Lower lobe of right lung (tissue), 2 donors: ENCODE measurements at regions not wholly inside any gene's neighbourhood (a gene's known extent, or its start where the extent isn't known, plus 50 kb on each side); places are given as distances from the start of the nearest gene placed in this dataset.

Experiments
- ATAC-seq, 2 donors: fragments of 200-7000 bp; cut with Tn5 transposase; one replicate each; pipeline ENCODE4 v1.9.1; 2020 to 2022; ENCODE audit warnings: mild to moderate bottlenecking in 2 of 2, moderate library complexity in 2 of 2
- DNase-seq: peaks from one replicate; pipeline ENCODE4 v3.0.0-alpha.2; 2020
- H3K27ac ChIP-seq: fragments of 200-600 bp; one replicate; pipeline ENCODE4 v1.8.0; 2022
- H3K27me3 ChIP-seq: fragments of 200-600 bp; one replicate; pipeline ENCODE4 v1.8.0; 2022; ENCODE audit warnings: low read depth
- H3K36me3 ChIP-seq: fragments of 200-600 bp; one replicate; pipeline ENCODE4 v1.8.0; 2022; ENCODE audit warnings: mild to moderate bottlenecking
- H3K4me1 ChIP-seq: fragments of 200-600 bp; one replicate; pipeline ENCODE4 v1.8.0; 2022
- H3K4me3 ChIP-seq: fragments of 200-600 bp; one replicate; pipeline ENCODE4 v1.8.0; 2022; ENCODE audit warnings: mild to moderate bottlenecking
- H3K9me3 ChIP-seq: fragments of 200-600 bp; one replicate; pipeline ENCODE4 v1.8.0; 2022
- CTCF ChIP-seq: fragments of 200-600 bp; IDR thresholded peaks from one replicate; pipeline ENCODE4 v1.8.0; 2022; ENCODE audit warnings: antibody characterized with exemption, mild to moderate bottlenecking
- intact Hi-C: fragments of 100-400 bp; cut with DNase I; formaldehyde crosslinking; loops from one replicate; pipeline ENCODE4 v1.11.0; 2022
- donor health status: DM: no; HTN: yes; CAD: no; lungs with severe emphysema.

- H3K36me3 ChIP-seq = no peaks in the 10 kb centered on the region
- ATAC-seq = no peak
- no peaks in the 10 kb centered on the region for H3K27me3 ChIP-seq
- H3K4me1 ChIP-seq = no peaks in the 10 kb centered on the region
- no peak overlapping the region for H3K4me3 ChIP-seq
- TF ChIP-seq CTCF = no peak
- intact Hi-C loops = no loop called here
- no peak for DNase-seq
- no peaks in the 10 kb centered on the region for H3K9me3 ChIP-seq
- no peak overlapping the region for H3K27ac ChIP-seq
Measured at GRCh38 chr1:245094092-245094491, 60.7 kb upstream of the KIF26B start.

GRCh38 chr1:245092638-245092976, 62.2 kb upstream of the KIF26B start:
- Histone ChIP-seq H3K4me3 (no peak overlapping the region), H3K27me3 (no peaks in the 10 kb centered on the region), H3K36me3 (no peaks in the 10 kb centered on the region), H3K9me3 (no peaks in the 10 kb centered on the region), H3K4me1 (no peaks in the 10 kb centered on the region), H3K27ac (no peak overlapping the region)
- no peak for TF ChIP-seq CTCF
- ATAC-seq (no peak), DNase-seq (no peak)
- intact Hi-C loops = no loop called here

GRCh38 chr1:245091818-245092637, 62.8 kb upstream of the KIF26B start:
- no peak for TF ChIP-seq CTCF
- Histone ChIP-seq H3K27me3 (no peaks in the 10 kb centered on the region), H3K36me3 (no peaks in the 10 kb centered on the region), H3K27ac (peak overlapping the region; percentile 8), H3K9me3 (no peaks in the 10 kb centered on the region), H3K4me1 (no peaks in the 10 kb centered on the region), H3K4me3 (no peak overlapping the region)
- intact Hi-C loops = no loop called here
- ATAC-seq = peak; percentile 90 to 93
- DNase-seq = peak; percentile 53

- DNase-seq = no peak
- no peak for TF ChIP-seq CTCF
- intact Hi-C loops = no loop called here
Measured at GRCh38 chr1:245091171-245091621, 63.6 kb upstream of the KIF26B start.

GRCh38 chr1:245090491-245091090, 64.2 kb upstream of the KIF26B start:
- no peak overlapping the region for H3K27ac ChIP-seq
- no peak overlapping the region for H3K4me3 ChIP-seq
- H3K27me3 ChIP-seq = no peaks in the 10 kb centered on the region
- DNase-seq (no peak), ATAC-seq (no peak)
- TF ChIP-seq CTCF = no peak
- intact Hi-C loops = no loop called here
- H3K9me3 ChIP-seq = no peaks in the 10 kb centered on the region
- no peaks in the 10 kb centered on the region for H3K36me3 ChIP-seq
- no peaks in the 10 kb centered on the region for H3K4me1 ChIP-seq

More at GRCh38 chr1:245091171-245091621, 63.6 kb upstream of the KIF26B start:
- Histone ChIP-seq H3K27me3 (no peaks in the 10 kb centered on the region), H3K9me3 (no peaks in the 10 kb centered on the region), H3K36me3 (no peaks in the 10 kb centered on the region), H3K27ac (peak overlapping the region; percentile 8), H3K4me1 (no peaks in the 10 kb centered on the region), H3K4me3 (no peak overlapping the region)
- ATAC-seq = no peak
